ENCODE measurements at regions not wholly inside any gene's neighbourhood (a gene's known extent, or its start where the extent isn't known, plus 50 kb on each side); places are given as distances from the start of the nearest gene placed in this dataset.

DNA sequence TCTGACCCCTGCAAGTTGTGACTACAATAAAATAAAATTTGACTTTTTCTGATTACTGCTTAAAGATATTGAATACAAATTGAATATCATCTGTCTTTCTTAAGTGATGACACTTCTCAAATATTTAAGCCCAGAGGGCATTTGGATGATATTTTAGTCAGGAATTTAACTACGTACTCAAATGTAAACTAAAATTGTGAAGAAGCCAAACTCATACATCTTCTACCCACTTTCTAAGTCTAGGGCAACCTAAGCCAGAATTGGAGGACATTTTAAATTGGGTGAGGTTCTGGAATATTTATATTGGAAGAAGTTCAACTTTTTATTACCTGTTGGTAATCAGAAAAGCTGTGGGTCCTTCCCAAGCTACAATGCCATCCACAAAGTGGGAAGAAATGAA lies 149.1 kb upstream of the WDR11 start:
- DNase-seq = no peak

GRCh38 chr10:120705309-120705708 lies 145.9 kb upstream of the WDR11 start:
- DNase-seq = no peak

GRCh38 chr10:120710076-120710475 lies 141.1 kb upstream of the WDR11 start:
- DNase-seq = no peak

- no peak for DNase-seq
Measured at GRCh38 chr10:120711860-120712259, 139.3 kb upstream of the WDR11 start.

- DNase-seq = no peak
Measured at GRCh38 chr10:120713573-120714205, 137.5 kb upstream of the WDR11 start.

- no peak for DNase-seq
Measured at GRCh38 chr10:120715171-120715570, 136.0 kb upstream of the WDR11 start.

DNA sequence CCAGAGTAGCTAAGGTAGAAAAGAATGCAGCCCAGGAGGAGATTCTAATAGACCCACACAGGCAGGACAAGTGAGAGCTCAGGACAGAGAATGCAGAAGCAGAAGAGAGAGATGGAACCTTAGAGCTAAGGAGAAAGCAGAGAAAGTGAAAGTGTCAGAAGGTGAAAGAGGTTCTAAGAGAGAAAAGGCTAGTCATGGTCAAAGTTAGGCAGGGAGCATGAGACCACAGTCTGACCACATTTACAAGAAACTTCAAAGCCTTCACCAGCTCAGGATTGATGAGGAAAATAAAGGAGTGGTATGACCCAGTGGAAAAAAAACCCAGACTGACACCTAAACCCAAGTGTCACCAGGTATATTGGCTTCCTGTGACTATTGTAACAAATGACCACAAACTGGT lies 131.8 kb upstream of the WDR11 start:
- no peak for DNase-seq

GRCh38 chr10:120727001-120727400 lies 124.2 kb upstream of the WDR11 start:
- no peak for DNase-seq

- no peak for DNase-seq
Measured at GRCh38 chr10:120729547-120729946, 121.6 kb upstream of the WDR11 start.

- no peak for DNase-seq
Measured at GRCh38 chr10:120732067-120732466, 119.1 kb upstream of the WDR11 start.

GRCh38 chr10:120732643-120733313 lies 118.4 kb upstream of the WDR11 start:
- no peak for DNase-seq

GRCh38 chr10:120734483-120735078 lies 116.6 kb upstream of the WDR11 start:
- no peak for DNase-seq

DNA sequence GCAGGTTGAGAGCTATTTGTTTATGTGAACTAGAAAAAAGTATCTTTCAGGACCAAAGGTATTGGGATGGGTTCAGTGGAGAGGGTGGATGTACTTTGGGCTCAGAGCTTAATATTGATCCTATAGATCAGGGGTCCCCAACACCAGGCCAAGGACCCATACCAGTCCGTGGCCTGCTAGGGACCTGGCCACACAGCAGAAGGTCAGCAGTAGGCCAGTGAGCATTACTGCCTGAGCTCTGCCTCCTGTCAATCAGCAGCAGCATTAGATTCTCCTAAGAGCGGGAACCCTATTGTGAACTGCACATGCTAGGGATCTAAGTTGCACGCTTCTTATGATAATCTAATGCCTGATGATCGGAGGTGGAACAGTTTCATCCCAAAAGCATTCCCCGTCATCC lies 115.8 kb upstream of the WDR11 start:
- DNase-seq = no peak

GRCh38 chr10:120735773-120736371 lies 115.3 kb upstream of the WDR11 start:
- DNase-seq = peak in 1 of 56 donors; percentile 8

GRCh38 chr10:120736377-120736776 lies 114.8 kb upstream of the WDR11 start:
- DNase-seq = no peak

GRCh38 chr10:120738658-120739057 lies 112.5 kb upstream of the WDR11 start:
- DNase-seq = no peak

- DNase-seq = no peak
Measured at GRCh38 chr10:120741396-120741795, 109.8 kb upstream of the WDR11 start.

DNA sequence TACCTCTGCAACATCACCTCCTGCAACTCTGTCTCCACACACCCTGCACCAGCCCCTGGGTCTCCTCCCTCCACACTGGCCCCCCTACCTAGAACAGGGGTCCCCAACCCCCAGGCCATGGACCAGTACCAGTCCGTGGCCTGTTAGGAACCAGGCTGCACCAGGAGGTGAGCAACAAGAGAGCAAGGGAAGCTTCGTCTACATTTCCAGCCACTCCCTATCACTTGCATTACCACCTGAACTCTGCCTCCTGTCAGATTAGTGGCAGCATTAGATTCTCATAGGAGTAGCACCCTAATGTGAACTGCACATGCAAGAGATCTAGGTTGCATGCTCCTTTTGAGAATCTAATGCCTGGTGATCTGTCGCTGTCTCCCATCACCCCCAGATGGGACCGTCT lies 108.8 kb upstream of the WDR11 start:
- no peak for DNase-seq

GRCh38 chr10:120744040-120744439 lies 107.1 kb upstream of the WDR11 start:
- DNase-seq = no peak

GRCh38 chr10:120746001-120746777 lies 105.0 kb upstream of the WDR11 start:
- no peak for DNase-seq

DNA sequence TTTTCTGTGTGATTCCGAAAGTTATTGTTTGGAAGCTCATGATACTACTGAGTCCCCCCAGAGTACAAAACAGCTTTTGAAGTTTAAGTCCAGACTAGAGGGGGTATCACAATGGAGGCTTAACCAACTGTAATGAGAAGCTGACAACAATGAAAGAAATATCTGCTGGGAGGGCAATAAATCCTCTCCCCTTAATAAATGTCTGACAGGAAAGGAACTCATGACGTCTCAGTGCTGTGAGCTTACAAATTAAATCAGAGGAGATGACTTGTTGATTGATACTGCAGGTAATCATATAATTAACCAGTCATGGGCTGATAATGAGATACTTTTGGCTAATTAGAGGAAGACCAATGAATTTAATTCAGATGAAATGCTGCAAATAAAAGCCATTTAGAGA lies 102.6 kb upstream of the WDR11 start:
- no peak for DNase-seq

GRCh38 chr10:120749072-120749471 lies 102.1 kb upstream of the WDR11 start:
- DNase-seq = no peak

Measured in amygdala (tissue), 56 donors.